Erythroblast (primary cell): ENCODE measurements at regions not wholly inside any gene's neighbourhood (a gene's known extent, or its start where the extent isn't known, plus 50 kb on each side); places are given as distances from the start of the nearest gene placed in this dataset.

Source experiments
- GATA1 ChIP-seq: IDR thresholded peaks from 2 replicates; pipeline ENCODE4 v1.6.1; 2011; ENCODE audit warnings: low read depth, mild to moderate bottlenecking, control low read depth, low read length, moderate library complexity
- POLR2A ChIP-seq: IDR thresholded peaks from 2 replicates; pipeline ENCODE4 v1.6.1; 2011; ENCODE audit warnings: mild to moderate bottlenecking, low read length

GRCh38 chr2:220332886-220333285 is 705.5 kb downstream of the SLC4A3 start:
- TF ChIP-seq POLR2A (no peak), GATA1 (no peak)
